Activated naive CD4-positive, alpha-beta T cell treated with anti-CD3 and anti-CD28 coated beads for 36 hours (primary cell): ENCODE measurements at regions not wholly inside any gene's neighbourhood (a gene's known extent, or its start where the extent isn't known, plus 50 kb on each side); places are given as distances from the start of the nearest gene placed in this dataset.
"Not testable (repeated sequence)": the region's sequence is repeated elsewhere in the genome, so short reads cannot be mapped to it uniquely, and the experiment has no call there.

Experiments
- CTCF ChIA-PET: fragments of 350-600 bp; sonication (Branson Sonifier 250); formaldehyde crosslinking; loops from one replicate; lab custom pipeline; 2021; ENCODE audit warnings: antibody characterized with exemption; lab: Charles Lee
- DNase-seq: peaks from one replicate; pipeline ENCODE4 v3.0.0-alpha.2; 2020
- H3K27ac Mint-ChIP-seq: one replicate; pipeline ENCODE4 v1.8.0; 2021; ENCODE audit warnings: mild to moderate bottlenecking, mixed read lengths
- H3K27me3 Mint-ChIP-seq: one replicate; pipeline ENCODE4 v1.8.0; 2021; ENCODE audit warnings: low read depth, mixed read lengths
- H3K36me3 Mint-ChIP-seq: one replicate; pipeline ENCODE4 v1.8.0; 2021; ENCODE audit warnings: low read depth, mixed read lengths
- H3K4me1 Mint-ChIP-seq: one replicate; pipeline ENCODE4 v1.8.0; 2021; ENCODE audit warnings: low read depth, mixed read lengths
- H3K4me3 Mint-ChIP-seq: one replicate; pipeline ENCODE4 v1.8.0; 2021; ENCODE audit warnings: mild to moderate bottlenecking, moderate library complexity, mixed read lengths
- H3K9me3 Mint-ChIP-seq: one replicate; pipeline ENCODE4 v1.8.0; 2021; ENCODE audit warnings: mixed read lengths
- intact Hi-C: fragments of 100-400 bp; cut with micrococcal nuclease; formaldehyde crosslinking; loops from one replicate; pipeline ENCODE4 v1.15.1; 2023

GRCh38 chr1:38194472-38194871, 147.9 kb upstream of the POU3F1 start:
- Mint-ChIP-seq H3K4me3 (no peak overlapping the region), H3K27ac (no peak overlapping the region), H3K9me3 (no peaks in the 10 kb centered on the region), H3K27me3 (peaks cover 10% of the 10 kb centered on the region), H3K4me1 (no peaks in the 10 kb centered on the region), H3K36me3 (no peaks in the 10 kb centered on the region)
- intact Hi-C loops: no loop called here
- CTCF ChIA-PET: no interaction called here
- no peak for DNase-seq

- H3K9me3 Mint-ChIP-seq: no peaks in the 10 kb centered on the region
- CTCF ChIA-PET: no interaction called here
- peaks cover 14% of the 10 kb centered on the region for H3K27me3 Mint-ChIP-seq
- no peak for DNase-seq
- no peaks in the 10 kb centered on the region for H3K36me3 Mint-ChIP-seq
- H3K27ac Mint-ChIP-seq: no peak overlapping the region
- intact Hi-C loops: no loop called here
- no peaks in the 10 kb centered on the region for H3K4me1 Mint-ChIP-seq
- H3K4me3 Mint-ChIP-seq: no peak overlapping the region
Measured at GRCh38 chr1:38193040-38193439, 146.4 kb upstream of the POU3F1 start.

- Mint-ChIP-seq H3K4me3 (no peak overlapping the region), H3K9me3 (no peaks in the 10 kb centered on the region), H3K27ac (no peak overlapping the region), H3K36me3 (no peaks in the 10 kb centered on the region), H3K4me1 (no peaks in the 10 kb centered on the region), H3K27me3 (peaks cover 17% of the 10 kb centered on the region)
- CTCF ChIA-PET: no interaction called here
- intact Hi-C loops: no loop called here
- DNase-seq: no peak
Measured at GRCh38 chr1:38191461-38191860, 144.9 kb upstream of the POU3F1 start.

GRCh38 chr1:38190983-38191382, 144.4 kb upstream of the POU3F1 start:
- intact Hi-C loops: no loop called here

GRCh38 chr1:38187552-38187951, 141.0 kb upstream of the POU3F1 start:
- CTCF ChIA-PET: no interaction called here
- no peaks in the 10 kb centered on the region for H3K4me1 Mint-ChIP-seq
- H3K36me3 Mint-ChIP-seq: no peaks in the 10 kb centered on the region
- no peak overlapping the region for H3K4me3 Mint-ChIP-seq
- intact Hi-C loops: no loop called here
- H3K9me3 Mint-ChIP-seq: no peaks in the 10 kb centered on the region
- no peak for DNase-seq
- peaks cover 17% of the 10 kb centered on the region for H3K27me3 Mint-ChIP-seq
- no peak overlapping the region for H3K27ac Mint-ChIP-seq

More at GRCh38 chr1:38190983-38191382, 144.4 kb upstream of the POU3F1 start:
- no peak overlapping the region for H3K4me3 Mint-ChIP-seq
- CTCF ChIA-PET: no interaction called here
- DNase-seq: no peak
- H3K9me3 Mint-ChIP-seq: no peaks in the 10 kb centered on the region
- H3K27ac Mint-ChIP-seq: no peak overlapping the region
- H3K27me3 Mint-ChIP-seq: peaks cover 17% of the 10 kb centered on the region
- H3K36me3 Mint-ChIP-seq: no peaks in the 10 kb centered on the region
- H3K4me1 Mint-ChIP-seq: no peaks in the 10 kb centered on the region

GRCh38 chr1:38186566-38186965, 140.0 kb upstream of the POU3F1 start:
- H3K27ac Mint-ChIP-seq: no peak overlapping the region

GRCh38 chr1:38185913-38186312, 139.3 kb upstream of the POU3F1 start:
- intact Hi-C loops: no loop called here
- Mint-ChIP-seq H3K4me3 (no peak overlapping the region), H3K9me3 (no peaks in the 10 kb centered on the region), H3K36me3 (no peaks in the 10 kb centered on the region), H3K4me1 (no peaks in the 10 kb centered on the region), H3K27ac (no peak overlapping the region), H3K27me3 (peaks cover 11% of the 10 kb centered on the region)
- no peak for DNase-seq
- CTCF ChIA-PET: interaction anchor here (0.7 kb wide), 1 partner anchor 1128 kb away, joined by 3 read pairs; no protein-coding TSS in a partner anchor

More at GRCh38 chr1:38186566-38186965, 140.0 kb upstream of the POU3F1 start:
- Mint-ChIP-seq H3K36me3 (no peaks in the 10 kb centered on the region), H3K4me1 (no peaks in the 10 kb centered on the region), H3K4me3 (no peak overlapping the region), H3K9me3 (no peaks in the 10 kb centered on the region), H3K27me3 (peaks cover 15% of the 10 kb centered on the region)
- DNase-seq: no peak
- intact Hi-C loops: no loop called here
- CTCF ChIA-PET: interaction anchor here (0.7 kb wide), 1 partner anchor 1128 kb away, joined by 3 read pairs; no protein-coding TSS in a partner anchor

- CTCF ChIA-PET: no interaction called here
- H3K27me3 Mint-ChIP-seq: peaks cover 5% of the 10 kb centered on the region
- H3K27ac Mint-ChIP-seq: no peak overlapping the region
- H3K4me3 Mint-ChIP-seq: no peak overlapping the region
- no peaks in the 10 kb centered on the region for H3K4me1 Mint-ChIP-seq
- intact Hi-C loops: no loop called here
- DNase-seq: no peak
- H3K36me3 Mint-ChIP-seq: no peaks in the 10 kb centered on the region
- peaks cover 5% of the 10 kb centered on the region for H3K9me3 Mint-ChIP-seq
Measured at GRCh38 chr1:38183747-38184146, 137.2 kb upstream of the POU3F1 start.

GRCh38 chr1:38183096-38183495, 136.5 kb upstream of the POU3F1 start:
- Mint-ChIP-seq H3K4me3 (no peak overlapping the region), H3K27ac (no peak overlapping the region), H3K9me3 (peaks cover 5% of the 10 kb centered on the region), H3K4me1 (no peaks in the 10 kb centered on the region), H3K27me3 (peaks cover 5% of the 10 kb centered on the region), H3K36me3 (no peaks in the 10 kb centered on the region)
- intact Hi-C loops: no loop called here
- no peak for DNase-seq
- CTCF ChIA-PET: no interaction called here

GRCh38 chr1:38180388-38180787, 133.8 kb upstream of the POU3F1 start:
- H3K36me3 Mint-ChIP-seq, H3K9me3 Mint-ChIP-seq, H3K4me3 Mint-ChIP-seq, H3K4me1 Mint-ChIP-seq, DNase-seq, CTCF ChIA-PET, intact Hi-C loops, H3K27me3 Mint-ChIP-seq, H3K27ac Mint-ChIP-seq: not testable (repeated sequence)

GRCh38 chr1:38179483-38179882, 132.9 kb upstream of the POU3F1 start:
- H3K27me3 Mint-ChIP-seq: peaks cover 2% of the 10 kb centered on the region
- no peak overlapping the region for H3K4me3 Mint-ChIP-seq
- no peaks in the 10 kb centered on the region for H3K36me3 Mint-ChIP-seq
- CTCF ChIA-PET: no interaction called here
- no peak overlapping the region for H3K27ac Mint-ChIP-seq
- H3K4me1 Mint-ChIP-seq: no peaks in the 10 kb centered on the region
- peaks cover 5% of the 10 kb centered on the region for H3K9me3 Mint-ChIP-seq
- no peak for DNase-seq
- intact Hi-C loops: no loop called here

- Mint-ChIP-seq H3K27me3 (peaks cover 2% of the 10 kb centered on the region), H3K4me1 (no peaks in the 10 kb centered on the region), H3K4me3 (no peak overlapping the region), H3K36me3 (no peaks in the 10 kb centered on the region), H3K9me3 (peaks cover 5% of the 10 kb centered on the region), H3K27ac (no peak overlapping the region)
- CTCF ChIA-PET: no interaction called here
- no peak for DNase-seq
- intact Hi-C loops: no loop called here
Measured at GRCh38 chr1:38178216-38178615, 131.6 kb upstream of the POU3F1 start.

- H3K27ac Mint-ChIP-seq: no peak overlapping the region
- DNase-seq: no peak
- peaks cover 2% of the 10 kb centered on the region for H3K27me3 Mint-ChIP-seq
- intact Hi-C loops: no loop called here
- H3K36me3 Mint-ChIP-seq: no peaks in the 10 kb centered on the region
- H3K4me3 Mint-ChIP-seq: no peak overlapping the region
- H3K9me3 Mint-ChIP-seq: no peaks in the 10 kb centered on the region
- H3K4me1 Mint-ChIP-seq: no peaks in the 10 kb centered on the region
- CTCF ChIA-PET: interaction anchor here (0.5 kb wide), 1 partner anchor 147 kb away, joined by 3 read pairs; no protein-coding TSS in a partner anchor
Measured at GRCh38 chr1:38175121-38175520, 128.5 kb upstream of the POU3F1 start.
